ENCODE measurements at regions not wholly inside any gene's neighbourhood (a gene's known extent, or its start where the extent isn't known, plus 50 kb on each side); places are given as distances from the start of the nearest gene placed in this dataset.

DNA sequence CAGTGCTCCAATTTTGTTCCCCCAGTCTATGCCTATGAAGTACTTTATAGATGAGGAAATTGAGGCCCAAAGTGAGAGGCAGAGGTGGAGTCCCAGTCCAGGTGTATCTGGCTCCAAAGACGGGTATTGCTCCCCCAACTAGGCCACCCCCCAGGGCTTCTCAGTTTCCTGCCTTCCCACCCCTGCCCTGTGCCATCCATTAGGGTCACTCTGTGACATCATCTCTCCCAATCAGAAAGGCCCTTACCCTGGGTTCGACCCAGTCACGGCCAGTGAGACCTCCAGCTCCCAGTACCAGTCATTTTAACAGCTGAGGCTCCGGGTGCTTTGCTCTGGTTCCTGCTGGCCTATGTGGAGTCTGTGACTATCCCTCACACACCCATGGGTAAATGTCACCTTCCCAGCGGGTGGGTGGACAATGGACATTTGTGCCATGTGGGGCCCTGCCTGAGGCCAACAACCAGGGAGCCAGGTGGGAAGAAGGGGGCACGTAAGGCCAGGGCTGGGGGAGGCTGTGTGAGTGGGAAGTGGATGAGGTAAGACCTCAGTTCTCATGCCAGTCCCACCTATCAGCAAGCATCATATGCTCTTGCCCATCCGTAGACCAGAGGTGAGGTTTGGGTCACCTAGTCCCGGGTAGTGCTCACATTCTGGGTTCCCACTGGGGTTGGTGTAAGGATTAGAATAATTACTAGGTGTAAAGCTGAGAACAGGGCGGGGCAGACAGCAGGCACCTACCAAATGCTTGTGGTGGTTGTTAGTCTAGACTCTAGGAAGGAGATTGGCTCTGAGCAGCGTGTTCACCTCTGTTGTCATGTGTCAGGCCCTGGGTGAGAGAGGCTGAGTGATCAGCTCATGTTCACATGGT, 685.9 kb downstream of the MATN1 start:
- DNase-seq: no peak

DNA sequence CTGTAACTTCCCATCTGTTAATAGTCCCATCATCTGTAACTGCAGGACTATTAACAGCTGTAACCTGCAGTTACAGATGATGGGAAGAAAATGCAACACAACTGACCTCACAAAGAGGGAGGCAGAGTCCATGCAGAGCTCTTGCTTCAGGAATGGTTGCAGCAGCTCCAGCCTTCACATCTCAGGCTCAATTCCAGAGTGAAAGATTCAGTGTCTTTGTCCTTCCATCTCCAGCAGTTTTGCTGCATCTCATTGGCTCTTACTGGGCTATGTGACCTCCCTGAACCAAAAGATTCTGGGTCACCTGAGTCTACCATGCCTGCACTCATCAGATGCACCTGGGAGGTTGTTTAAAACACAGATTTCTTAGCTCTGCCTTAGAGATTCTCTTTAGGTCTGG, 686.7 kb downstream of the MATN1 start:
- DNase-seq: no peak

DNA sequence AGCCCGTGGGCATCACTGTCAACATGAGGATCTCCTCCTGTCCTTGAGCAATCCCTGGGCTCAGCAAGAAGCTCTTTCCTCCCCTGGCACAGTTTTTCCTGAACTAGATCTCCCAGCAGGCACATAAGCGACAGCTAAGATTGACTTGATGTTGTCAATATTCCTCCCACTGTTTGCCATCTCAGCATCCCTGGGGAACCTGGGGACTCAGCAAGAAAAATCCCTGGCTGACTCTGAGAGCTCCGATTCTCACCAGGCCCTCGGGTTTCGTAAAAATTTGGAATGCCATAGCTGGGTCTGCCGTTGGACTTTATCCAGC, 687.2 kb downstream of the MATN1 start:
- no peak for DNase-seq

DNA sequence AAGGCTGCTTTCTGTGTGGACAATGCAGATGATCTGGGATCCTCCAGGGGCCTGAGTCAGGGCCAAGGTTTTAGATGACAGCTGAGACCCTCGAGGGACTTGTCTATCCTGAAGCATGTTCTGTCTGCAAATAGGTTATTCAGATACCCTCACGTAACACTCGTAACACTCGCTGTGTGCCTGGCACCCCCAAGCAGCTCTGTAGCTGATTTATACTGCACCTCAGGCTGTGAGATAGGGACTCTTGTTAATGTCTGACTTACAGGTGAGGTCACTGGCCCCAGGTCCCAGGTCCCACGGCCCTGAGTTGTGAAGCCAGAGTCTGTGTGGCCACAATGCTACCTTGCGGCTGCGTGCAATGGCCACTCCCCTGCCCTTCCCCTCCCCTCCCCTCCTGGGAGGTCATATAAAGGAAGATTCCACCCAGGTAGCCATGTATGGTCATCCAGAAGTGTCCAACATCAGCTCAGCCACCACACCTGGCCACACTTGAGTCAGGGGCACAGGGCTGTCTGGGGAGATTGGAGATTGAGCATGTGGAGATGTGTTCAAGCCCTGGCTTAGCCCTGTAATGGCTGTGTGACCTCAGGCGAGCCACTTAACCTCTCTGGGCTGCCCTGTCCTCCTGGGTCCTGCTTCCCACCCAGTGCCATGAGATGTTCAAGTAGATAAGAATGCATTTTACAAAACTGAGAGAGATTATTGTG, 687.7 kb downstream of the MATN1 start:
- no peak for DNase-seq

DNA sequence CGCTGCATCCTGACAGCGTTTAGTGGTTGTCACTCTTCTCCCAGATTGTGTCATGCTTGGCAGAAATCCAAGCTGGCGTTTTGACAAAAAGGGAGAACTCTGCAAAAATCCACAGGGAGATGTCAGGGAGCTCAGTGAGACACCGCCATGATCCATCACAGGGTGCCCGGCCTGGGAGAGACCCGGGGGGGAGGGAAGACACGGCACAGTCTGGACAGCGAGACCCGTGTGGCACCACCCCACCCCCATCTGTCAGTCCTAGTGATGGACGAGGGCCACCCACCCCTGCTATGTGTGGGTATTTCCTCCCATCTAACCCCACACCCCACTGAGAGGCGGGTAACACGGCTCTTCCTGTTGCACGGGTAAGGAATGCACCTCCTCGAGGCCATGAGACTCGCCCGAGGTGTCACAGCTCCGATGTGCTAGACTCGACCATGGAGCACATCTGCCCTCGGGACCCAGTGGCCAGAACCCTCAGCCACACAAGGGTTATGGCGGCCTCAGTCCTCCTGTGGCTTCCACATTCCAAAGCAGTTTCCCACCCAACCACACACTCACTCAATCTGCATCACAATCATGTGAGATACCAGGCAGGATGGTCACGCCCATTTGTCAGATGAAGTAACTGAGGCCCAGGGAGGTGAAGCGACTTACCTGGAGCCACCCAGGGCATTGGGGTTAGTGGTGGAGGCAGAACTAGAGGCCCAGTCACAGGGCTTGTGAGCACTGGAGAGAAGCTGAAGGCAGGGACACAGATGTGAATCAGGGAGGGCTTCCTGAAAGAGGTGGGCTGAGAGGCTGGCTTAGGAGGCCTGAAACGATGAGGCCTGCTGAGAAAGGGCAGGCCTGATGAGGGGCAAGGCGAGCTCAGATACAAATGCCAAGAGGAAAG, 688.5 kb downstream of the MATN1 start:
- peak; percentile 29 for DNase-seq

DNA sequence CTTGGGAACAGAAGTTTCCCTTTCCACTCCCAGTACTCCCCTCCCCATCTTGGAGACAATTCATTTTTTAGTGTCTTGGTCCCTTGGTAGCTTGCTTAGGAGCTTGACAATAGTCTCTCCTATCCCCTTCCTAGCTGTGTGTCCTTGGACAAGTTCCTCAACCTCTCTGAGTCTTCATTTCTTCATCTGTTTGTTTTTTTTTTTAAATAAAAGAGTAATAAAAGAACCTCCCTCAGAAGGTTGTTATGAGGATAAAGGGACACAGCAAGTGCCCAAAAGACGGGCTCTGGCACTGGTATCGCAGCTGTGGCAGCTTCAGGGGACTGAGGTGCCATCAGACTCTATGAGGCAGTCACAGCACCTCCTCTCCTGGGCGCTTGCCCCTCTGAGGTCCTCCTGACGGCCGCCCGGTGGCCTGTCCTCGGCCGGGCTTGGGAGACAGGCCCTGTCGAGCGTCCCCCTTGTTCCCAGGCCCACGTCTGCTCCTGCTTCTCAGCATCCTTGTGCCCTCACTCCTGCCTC, 689.2 kb downstream of the MATN1 start:
- no peak for DNase-seq

DNA sequence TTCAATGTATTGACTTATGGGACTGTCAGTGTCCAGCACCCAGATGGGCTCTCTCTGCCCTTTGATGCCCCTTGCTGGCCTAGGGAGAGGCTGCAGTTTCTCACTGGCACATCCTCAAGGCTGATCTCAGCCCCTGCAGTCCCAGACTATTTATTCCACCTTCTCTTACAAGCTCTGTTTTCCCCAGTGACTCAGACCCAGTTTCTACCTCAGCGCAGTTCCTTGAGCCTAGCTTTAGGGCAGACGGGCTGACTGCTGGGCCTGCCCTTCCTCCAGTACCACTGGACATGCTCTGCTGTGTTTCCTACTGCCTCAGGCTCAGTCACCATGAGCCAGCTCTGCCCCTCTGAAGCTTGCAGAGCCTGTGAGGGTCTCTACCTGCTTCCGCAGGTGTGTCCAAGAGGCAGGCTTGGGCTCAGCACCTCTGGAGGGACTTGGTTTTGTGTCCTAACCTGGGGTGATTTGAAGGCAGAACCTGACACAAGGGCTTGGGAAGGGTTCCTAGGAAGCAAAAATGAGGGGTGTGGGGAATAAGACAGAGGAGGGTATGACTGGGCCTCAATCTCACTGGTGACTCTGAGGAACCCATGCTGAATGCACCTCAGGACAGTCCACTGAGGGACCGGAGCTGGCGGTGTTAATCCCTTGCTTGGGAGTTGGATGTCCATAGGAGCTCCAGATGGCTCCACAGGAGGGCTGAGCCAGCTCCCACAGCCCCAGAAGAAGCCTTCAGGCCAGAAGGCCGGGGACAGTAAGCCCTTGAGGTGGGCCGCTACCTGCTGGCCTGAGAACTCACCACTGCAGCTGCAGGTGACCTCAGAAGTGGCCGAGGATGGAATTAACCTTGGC, 689.9 kb downstream of the MATN1 start:
- no peak for DNase-seq

DNA sequence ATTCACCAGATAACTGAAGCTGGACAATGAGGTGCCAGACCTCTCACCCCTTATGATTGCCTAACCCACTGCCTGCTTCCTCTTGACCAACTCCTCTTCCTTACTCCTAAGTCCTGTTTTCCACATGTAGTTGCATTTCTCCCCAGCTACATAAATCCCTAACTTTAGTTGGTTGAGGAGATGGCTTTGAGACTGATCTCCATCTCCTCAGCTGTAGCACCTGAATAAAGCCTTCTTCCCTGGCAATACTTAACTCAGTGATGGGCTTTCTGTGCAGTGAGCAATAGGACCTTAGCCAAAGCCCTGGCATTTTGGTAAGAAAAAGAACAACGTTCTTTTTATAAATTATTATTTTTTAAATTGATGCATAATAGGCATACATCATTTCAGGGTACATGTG, 691.1 kb downstream of the MATN1 start:
- no peak for DNase-seq

DNA sequence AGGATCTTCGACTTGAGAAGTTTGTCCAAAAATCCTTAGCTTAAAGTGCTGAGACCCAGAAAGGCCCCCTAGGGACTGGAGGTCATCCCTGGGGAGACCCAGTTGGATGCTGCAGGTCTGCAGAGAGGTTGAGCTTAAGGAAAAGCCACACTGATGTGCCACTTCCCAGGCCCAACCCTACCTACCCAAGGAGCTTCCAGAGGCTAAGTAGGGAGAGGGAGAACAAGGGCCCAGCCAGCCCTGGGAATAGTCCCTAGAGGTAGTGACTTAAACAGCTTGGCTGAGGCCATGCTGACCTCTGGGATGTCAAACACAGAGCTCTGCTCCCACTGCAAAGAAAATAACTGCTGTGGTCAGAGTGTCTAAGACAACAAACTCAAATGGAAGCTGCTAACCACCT, 693.7 kb downstream of the MATN1 start:
- DNase-seq: no peak

DNA sequence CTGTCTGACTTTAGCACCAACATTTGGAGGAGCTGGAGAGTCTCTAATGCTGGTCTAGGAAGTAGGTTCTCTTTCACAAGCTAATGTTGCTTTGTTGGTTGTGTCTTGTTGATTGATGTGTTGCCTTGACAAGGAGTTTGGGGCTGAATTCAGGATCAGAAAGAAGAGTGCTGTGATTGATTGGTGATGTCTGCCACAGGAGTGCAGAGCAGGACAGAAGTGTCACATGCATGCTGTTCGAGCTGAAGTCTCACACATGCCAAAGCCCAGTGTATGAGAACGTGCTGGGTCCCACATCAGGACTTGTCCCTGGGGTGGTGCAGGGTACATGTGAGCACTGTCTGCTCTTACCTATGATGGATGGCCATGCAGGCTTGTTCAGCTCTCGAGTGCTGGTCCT, 694.4 kb downstream of the MATN1 start:
- DNase-seq: no peak

DNA sequence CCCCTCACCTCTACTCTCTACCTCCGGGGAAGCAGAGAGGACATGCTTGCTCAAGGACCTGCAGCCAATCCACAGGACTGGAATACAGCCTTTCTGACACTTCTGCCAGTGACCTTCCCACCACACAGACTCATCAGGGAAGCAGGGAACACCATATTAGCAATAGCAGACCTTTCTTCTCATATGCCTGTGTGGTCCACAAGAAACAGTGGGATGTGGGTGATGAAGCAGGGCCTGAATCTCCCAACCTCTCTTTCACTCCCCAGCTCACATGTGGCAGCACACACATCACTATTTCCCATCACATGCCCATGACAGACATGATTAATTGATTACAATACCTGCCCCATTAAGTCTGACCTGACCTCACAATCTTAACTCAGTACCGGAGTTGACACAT, 695.1 kb downstream of the MATN1 start:
- no peak for DNase-seq

DNA sequence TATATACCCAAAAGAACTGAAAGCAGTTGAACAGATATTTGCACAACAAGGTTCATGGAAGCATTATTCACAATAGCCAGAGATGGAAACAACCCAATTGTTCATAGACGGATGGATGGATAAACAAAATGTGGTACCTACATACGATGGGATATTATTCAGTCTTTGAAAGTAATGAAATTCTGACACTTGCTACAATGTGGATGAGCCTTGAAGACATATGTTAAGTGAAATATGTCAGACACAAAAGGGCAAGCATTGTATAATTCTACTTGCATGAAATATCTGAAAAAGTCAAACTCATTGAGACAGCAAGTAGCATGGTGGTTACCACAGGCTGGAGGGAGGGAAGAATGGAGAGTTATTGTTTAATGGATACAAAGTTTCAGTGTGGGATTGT, 696.1 kb downstream of the MATN1 start:
- DNase-seq: no peak

DNA sequence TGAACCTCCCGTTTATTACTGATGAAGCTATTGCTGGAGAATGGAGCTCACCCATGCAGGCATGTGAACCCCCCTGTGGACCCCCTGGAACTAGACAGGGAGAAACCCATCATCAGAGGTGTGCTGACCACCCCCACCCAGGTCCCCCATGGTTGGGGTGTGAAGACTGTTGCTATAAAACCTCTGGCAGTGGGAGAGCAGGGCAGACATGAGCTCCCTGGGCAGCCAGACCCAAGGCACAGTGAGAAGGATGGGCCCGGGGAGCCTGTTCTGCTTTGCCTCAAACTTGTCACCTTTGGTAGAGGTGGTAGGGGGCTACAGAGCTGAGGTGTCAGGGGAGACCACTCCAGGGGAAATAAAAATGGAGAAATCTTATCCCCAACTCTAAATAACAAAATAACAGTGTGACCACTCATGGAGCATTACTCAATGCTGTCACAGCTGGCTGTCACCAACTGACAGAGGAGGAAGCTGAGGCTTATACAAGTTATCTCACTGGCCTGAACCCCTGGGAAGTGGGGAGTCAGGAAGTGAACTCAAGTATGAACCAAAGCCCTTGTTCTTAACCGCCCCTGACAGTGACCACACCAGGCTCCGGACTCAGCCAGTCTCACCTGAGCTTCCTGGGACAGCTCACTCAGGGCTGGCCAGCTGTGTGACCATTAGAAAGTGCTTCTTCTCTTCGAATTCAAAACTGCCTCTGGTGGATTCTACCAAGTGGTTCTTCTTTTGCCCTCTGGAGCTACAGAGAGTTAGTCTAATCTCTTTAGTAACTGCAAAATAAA, 698.8 kb downstream of the MATN1 start:
- DNase-seq: no peak

DNA sequence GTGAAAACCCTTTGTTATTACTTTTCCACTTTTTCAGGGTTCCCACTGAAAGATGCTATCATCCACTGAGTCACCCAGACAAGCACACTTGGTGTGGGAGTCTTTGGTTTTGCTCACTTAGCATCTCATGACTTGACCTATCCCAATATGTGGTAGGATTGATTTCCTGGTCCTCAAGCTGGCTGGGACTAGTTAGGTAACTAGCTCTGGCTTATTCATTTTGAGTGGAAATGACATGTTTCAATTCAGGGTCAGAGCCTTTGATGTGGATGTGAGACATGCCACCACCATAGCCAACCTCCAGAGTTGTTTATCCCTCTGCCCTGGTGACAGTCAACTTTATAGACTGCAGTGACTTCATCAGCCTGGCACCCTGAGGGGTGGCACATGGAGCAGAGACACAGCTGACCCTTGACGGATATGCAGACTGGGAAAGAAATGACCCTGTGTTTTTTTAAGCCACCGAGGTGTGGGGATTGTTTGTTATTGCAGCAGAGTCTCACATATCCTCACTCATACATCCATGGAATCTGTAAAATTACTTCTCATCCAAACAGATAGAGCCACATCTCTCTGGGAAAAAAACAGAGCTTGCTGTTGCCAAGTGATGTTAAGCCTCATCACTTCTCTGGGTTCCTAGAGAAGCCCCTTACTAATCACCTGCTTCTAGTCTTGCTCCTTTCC, 699.9 kb downstream of the MATN1 start:
- no peak for DNase-seq

DNA sequence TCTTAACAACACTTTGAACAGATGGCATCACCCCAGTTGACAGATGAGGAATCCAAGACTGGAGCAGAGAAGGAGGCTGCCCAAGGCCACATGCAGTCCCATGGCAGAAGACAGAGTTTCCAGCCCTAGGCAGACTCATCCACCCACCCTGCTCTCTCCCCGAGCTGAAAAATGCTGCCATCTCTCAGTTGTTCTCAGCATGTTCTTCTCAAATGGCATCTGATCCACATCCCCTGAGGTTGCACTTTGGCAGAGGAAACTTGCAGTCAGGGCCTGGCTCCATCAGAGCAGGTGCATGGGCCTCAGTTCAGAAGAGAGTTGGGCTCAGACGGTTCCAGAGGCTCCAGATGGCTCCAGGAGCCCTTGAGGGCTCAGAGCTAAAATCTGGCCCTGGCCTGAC, 709.4 kb downstream of the MATN1 start:
- no peak for DNase-seq

DNA sequence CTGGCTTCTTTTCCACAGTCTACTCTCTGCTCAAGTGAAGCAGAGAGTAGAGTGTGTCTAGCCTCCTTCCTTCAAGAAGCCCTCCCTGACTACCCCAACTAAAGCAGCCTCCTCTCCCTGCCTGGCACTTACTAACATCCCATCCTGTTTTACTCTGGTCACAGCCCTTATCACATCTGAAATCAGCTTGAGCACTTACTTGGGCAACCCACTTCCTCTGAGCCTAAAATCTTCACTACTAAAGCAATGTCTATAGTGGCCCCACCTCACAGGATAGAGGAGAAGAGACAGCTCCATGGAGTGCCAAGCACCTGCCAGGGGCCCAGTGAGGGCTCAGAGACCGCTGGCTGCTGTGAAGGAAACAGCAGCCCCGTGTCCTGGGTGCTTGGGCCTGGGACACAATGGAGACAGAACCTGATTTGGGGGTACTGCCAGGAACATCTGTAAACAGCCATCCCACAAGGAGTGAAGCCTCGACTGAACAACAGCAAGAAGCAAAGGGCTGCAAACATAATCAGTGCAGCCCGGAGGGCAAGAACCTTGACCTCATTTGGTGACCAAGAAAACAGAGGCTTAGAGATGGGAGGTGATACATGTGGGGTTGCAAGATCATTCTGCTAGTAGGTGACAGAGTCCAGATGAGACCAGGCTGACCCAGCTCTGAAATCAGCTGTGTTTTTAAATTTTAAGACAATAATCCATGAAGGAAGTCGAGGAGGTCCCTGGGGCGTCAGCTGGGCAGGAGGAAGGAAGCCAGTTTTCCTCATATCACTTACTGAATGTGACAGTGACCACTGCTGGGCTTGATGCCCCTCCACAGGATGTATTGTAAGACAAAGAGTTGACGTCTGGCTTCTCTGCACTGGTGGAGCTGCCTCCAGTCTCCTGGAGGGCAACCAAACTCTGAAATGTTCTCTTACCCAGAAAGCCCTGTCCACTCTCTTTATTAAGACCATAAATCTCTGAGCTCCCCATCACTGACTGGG, 710.6 kb downstream of the MATN1 start:
- no peak for DNase-seq

DNA sequence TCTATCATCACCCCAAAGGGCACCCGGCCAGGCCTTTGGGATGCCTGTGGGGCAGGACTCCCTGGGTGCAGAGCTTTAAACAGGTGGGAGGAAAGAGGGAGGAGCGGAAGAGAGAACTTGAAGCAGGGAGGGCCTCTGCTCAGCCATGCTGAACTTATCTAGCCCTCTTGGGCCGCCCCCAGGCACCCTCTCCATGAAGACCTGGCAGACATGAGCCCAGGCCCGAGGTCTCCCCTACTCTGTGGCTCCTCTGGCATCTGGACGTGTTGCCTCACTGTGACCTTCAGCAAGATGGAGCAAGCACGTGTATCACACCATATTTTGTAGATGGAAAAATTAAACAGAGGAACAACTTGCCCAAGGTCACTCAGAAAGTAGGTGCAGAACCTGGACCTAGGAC, 711.4 kb downstream of the MATN1 start:
- DNase-seq: no peak

DNA sequence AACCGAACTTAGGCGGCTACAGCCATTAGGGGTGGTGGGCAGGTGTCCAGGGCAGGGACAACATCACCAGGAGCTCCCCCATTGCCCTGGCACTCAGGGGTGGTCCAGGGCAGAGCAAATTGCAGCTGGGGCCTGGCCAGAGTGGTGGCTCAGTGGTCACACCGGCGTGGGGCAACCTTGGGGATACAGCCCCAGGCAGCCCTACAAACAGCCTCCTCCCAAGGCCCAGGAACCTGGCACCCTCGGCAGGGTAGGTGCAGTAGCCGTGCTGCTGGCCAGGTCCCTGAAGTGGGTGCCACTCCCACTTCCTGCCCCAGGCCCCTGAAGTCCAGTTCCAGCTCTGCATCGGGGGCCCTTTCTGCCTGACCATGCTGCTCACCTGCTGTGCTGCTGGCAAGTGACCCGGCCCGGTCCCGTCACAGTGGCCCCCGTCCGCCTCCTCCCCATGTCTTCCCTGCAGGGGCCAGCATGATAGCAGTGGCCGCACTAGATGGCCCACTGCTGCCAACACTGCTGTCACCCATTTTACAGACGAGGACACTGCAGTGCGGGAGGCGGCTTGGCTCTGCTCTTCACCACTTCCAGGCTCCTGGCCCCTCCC, 712.8 kb downstream of the MATN1 start:
- no peak for DNase-seq

DNA sequence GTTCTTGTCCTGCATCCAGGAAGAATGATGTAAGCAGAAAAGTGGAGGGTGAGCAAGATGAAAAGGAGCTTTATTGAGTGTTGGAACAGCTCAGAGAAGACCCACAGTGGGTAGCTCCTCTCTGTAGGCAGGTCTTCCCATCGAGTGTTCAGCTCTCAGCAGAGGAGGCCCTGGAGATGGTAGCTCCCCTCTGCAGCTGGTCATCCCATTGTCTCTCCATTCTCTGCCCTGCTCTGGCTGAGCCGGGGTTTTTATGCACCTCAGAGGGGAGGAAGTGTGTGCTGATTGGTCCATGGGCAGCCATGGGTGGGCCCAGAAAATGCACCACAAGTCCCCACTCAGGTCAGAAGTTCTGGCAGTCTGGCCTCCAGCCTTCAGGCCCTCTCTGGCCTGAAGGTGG, 713.7 kb downstream of the MATN1 start:
- no peak for DNase-seq

Data from NCI-H1092 (cell line).